HG03439 (cell line): ENCODE measurements at regions not wholly inside any gene's neighbourhood (a gene's known extent, or its start where the extent isn't known, plus 50 kb on each side); places are given as distances from the start of the nearest gene placed in this dataset.

Experiments
- ATAC-seq: cut with Tn5 transposase; IDR thresholded peaks from one replicate; pipeline ENCODE4 v1.9.1; 2021; ENCODE audit warnings: mild to moderate bottlenecking, moderate library complexity; ENCODE audit not compliant: unreplicated experiment

DNA sequence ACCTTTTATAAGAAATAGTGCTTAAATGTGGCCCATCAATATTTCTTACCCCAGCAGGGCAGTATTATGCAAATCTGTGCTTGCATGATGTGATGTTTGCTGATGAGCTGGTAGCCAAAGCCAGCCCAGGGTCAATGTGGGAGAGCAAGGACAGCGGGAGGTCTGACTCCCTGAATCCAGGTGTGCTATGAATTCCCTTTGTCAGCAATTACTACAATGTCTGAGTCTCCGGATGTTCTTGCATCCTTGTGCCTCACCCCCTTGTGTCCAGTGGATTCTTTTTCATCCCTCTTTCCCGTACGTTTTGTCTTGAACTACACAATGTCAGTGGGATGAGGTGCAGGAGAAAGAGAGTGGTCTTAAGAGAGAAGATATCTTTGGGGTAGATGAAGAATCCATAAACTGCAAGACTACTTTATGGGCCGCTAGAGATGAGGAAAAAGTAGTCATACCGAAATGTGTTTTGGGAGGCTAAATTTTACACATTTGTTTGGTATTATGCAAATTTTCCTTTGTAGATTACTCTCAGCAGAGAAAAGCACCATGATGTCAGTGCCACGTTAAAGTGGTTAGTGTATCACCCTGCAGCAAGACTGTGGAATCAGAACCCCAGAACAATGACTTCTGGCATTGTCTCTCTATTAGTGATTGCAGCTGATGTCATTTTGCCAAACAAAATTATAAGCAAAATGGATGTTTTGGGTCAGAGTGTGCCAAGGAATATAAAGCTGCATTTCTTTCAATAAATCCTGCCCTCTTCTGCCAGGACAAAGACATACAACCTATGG, 53.5 kb upstream of the TSHZ3 start:
- no peak for ATAC-seq

DNA sequence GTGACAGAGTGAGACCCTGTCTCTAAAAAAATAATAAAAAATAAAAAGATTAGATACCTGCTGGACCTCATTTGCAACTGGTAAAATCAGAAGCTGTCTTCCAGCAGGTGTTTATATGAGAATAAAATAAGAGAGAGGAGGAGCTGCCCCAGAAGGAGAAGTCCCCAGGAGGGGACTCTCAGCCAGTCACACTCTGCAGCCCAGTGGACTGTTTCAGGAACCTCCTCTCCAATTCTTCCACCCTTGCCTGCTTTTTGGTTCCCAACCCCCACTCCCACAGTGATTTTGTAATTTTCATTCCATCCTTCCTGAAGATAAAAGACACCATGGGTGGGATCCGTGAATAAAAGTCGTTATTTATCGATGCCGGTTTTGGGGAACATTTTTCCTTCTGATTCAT, 56.9 kb upstream of the TSHZ3 start:
- ATAC-seq = no peak

DNA sequence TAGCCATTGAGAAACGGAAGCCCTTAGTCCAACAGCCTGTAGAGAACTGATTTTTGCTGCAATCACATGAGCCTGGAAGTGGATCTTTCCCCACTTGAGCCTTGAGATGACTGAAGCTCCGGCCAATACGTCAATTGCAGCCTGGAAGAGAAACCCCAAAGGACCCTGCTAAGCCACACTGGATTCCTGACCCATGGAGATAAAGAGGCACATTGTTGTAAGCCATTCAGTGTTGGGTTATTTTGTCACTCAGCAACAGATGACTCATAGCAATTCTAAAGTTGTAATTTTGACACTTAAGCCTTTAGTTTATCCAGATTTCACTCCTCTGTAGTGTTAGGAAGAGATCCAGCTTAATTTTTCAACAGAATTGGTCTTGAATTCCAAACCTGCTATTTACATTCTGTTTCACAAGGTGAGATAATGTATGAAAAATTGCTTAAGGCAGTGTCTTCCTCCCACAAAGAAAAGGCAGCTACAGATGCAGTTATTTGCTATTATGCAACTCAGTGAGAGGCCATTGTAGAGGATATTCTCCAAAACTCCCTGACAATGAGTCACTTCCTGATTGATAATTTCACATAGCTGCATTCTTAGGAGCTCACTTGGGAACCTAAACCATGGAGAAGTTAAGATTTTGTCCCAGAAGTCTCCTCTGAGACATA, 59.4 kb upstream of the TSHZ3 start:
- ATAC-seq = no peak

DNA sequence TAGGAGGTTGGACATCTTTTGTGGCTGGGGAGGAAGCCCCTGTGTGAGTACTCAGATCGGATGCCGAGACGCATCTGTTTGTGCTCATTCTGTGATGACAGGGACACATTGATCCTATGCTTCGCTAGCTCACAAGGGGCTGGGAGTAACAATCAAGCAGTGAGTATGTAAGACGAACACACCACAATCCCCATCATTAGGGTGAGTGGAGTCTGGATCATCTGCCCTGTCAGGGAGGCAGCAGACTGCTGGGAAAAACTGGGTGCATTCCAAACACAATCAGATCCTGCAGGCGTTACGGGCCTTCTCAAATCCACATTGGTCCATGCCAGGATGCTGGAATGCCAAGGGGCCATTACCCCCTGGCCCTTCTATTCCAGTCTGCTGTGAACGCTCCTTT, 64.1 kb upstream of the TSHZ3 start:
- ATAC-seq = no peak

DNA sequence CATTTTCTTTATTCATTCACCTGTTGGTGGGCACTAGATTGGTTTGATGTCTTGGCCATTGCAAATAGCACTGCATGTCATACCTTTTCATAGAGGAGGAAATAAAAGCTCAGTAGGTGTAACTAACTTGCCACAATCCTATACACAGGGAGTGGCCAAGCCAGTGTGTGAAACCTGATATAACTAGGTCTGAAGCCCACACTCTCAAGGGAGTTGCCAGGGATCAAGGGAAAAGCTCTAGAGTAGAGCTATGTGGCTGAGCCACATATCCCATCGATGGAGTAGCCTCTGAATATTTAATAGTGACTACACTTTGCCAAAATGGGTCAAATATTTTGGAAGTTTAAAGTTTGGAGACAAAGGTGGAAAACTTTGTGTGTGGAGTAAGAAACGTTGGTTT, 66.1 kb upstream of the TSHZ3 start:
- no peak for ATAC-seq

DNA sequence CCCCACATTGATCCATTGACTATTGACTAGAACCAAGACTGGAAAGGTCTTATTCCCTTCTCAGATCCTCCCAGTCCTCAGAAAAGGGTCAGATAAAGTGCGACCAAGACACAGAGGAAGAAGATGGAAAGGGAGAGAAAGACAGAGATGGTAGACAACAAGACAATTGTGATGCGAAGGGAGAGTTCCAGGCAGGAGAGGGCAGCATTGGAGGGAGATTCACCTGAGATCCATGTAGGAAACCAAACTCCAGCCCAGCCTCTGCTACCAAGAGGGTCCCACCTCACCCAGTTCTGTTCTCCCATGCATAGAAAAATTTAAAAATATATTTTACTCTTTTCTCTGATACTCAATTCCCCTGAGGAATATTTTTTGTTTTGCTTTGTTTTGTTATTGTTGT, 67.3 kb upstream of the TSHZ3 start:
- no peak for ATAC-seq

DNA sequence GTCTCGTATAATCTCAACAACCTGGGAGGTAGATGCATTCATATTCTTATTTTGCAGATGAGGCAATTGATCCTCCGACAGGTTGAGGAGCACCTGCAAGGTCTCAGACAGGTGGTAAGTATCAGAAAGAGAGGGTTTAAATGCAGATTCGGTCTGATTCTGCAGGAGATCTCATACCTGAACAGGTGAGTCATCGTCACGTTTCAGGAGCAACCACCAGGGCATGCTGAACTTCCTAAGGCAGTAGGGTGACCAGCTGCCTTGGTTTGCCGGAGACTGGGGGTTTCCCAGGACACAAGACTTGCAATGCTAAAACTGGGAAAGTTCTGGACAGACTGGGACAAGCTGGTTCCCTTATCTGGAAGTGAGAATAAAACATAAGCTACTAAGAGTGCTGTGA, 68.8 kb upstream of the TSHZ3 start:
- ATAC-seq = no peak

DNA sequence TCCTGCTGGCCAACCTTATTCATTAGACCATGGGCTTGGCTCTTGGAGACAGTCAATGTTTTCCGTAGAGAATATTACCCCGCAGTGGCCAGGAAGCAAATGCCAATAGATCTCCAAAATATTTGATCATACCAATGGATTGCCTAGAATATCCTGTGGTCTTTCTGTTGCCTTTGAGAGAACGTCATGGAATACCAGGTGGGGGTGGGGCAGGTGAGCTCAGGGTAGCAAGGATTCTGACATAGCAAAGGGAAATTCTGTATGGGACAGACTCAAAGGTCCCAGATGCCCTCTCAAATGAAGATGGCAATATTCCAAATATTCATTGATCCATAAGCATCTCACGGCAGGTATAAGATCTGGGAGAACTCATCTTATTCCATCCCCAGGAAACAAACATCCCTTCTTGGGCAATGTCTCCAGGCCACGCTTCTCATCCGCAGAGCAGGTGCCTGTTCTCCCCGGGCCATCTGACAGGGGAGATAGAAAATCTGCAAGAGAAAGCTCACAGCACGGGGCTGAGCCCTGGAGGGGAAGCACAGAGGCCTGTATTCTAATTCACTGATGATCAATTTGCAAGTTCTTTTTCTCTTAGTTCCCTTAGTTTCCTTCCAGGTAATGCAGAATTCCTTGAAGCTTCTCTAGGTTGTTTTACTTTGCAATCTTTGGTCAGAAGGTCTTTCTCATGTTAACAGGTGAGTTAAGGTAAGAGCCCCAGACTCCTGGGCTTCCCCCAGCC, 69.6 kb upstream of the TSHZ3 start:
- ATAC-seq = no peak

DNA sequence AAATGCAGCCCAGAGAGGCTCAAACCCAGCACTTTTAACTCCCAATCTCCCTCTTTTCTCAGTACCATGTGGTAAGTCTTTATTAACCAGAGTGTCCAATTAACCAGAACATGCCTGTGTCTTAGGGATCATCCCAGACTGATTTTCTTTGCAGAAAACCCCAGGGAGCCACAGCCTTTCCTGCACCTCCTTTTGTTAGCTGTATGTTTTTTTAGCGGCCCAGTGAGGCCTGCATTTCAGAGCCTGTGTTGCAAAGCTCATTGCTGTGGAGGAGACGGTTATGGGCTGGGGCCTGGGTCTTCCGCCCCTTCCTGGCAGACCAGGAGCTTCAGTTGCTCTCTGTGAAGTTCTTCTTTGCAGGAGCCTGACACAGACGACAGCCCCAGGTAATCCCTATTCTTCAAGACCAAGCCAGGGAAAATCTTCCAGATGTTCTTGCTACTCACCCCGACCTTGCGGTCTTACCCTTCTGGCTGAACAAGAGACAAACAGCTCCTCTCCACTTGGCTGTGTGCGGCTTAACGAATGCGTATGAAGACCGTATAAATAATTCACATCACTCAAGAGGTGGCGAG, 70.7 kb upstream of the TSHZ3 start:
- ATAC-seq = no peak

DNA sequence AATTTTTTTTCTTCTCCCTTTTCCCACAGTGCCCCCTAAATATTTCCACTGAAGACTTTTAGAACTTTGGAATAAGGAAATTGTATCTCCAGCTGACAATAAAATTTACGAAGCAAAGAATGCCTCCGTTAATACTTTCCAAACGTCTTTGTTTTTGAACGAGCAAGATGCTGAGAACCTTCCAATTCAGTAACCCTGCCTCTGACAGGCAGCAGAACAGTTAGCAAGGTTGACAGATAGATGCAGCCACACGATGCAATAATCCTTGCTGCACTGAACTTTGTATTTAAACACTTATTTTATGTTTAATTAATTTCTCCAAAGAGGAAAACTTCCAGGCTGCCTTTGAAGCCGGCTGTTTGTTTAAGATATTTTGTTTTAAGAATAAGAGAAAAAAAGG, 71.8 kb upstream of the TSHZ3 start:
- no peak for ATAC-seq

DNA sequence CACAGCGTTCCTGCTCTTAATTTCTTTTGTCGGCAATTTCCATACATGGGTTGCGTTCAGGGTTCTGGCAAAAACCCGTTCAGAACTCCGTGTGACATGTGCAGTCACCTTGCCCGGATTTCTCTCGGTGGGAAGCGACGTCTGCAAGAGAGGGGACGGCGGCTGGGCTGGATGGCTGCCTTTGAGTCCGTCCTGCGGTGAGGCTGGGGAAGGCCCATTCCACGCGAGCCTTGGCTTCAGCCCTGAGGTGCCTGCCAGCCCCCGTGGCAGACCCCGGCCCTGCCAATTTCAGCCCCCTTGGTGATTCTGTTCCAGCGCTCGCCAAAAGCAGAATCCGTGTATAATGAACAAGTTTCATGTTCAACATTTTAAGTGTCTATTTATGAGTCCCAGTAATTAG, 72.6 kb upstream of the TSHZ3 start:
- ATAC-seq = no peak

DNA sequence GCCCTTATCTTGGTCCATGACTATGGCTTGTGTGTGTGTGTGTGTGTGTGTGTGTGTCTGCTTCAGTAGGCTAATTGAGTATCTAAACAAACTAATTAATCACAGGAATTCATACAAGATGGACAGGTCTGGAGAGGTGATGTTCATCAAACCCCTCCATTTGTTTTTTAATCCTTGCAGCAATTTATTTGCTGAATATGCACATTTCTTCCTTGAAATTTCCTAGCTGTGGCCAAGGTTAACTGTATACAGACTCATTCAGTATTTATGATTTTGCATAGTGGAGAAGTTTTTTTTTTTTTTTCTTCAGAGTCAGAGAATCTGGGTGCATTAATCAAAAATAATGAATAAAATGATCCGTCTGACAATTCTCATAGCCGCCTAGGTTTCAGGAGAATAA, 74.7 kb upstream of the TSHZ3 start:
- no peak for ATAC-seq

DNA sequence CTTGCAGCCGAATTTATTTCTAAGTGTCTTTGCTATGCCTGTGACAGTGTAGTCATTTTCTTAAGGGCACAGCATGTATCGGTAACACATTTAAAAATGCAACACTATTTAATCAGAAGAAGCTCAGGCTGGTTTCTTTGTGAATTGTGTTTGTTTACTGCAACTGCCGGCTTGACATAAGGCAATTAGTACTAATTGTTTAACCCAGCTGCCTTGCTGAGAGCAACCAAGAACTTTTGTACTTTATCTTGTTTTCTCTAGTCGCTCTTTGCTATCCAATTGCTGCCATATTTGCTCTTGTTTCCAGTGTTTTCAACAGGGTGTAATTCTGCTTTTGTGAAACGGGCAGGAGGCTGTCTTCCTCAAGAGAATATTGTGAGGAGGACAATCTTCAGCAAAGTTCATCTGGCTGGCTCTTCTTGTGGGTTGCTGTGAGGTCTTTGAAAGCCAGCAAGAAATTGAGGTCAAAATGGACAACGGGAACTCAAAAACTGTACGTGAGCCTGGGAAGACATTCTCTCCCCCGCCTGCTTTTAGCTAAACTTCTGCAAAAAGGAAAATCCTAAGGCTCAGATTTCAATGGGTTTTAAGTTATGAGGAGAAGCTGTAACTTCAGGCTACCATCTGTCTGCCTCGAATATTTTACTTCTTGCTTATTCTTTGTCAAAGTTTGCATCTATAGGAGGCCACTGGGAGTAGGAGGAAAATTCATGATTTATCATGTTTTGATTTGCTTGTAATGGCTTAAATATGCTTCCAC, 75.8 kb upstream of the TSHZ3 start:
- no peak for ATAC-seq

DNA sequence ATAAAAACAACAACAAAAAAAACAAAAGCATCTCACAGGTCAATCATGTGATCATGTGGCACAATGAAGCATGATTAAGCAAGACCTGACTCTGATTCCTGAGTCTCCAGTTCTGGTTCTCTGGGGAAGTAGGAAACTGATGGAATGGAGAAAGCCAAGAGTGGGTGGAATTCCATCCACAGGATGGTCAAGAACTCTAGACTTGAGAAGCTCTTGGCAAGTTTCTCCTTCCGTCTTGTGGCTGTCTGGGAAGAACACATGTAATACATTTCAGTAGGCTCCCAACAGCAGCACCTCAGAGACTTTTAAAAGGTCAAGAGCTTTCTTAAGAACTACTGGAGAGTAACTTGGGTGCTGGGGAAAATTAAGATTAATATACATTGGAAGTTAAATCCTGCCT, 78.6 kb upstream of the TSHZ3 start:
- ATAC-seq = no peak

DNA sequence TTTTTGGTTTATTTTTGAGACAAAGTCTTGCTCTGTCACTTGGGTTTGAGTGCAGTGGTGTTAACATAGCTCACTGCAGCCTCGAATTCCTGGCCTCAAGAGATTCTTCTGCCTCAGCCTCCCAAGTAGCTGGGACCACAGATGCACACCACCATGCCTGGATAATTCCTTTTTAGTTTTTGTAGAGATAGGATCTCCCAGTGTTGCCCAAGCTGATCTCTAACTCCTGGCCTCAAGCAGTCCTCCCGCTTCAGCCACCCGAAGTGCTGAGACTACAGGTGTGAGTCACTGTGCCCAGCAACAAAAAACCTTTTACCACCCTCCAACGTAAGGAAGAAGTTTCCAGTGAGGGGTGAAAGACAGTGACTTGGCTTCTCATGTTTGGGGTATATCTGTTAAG, 81.1 kb upstream of the TSHZ3 start:
- ATAC-seq = no peak

DNA sequence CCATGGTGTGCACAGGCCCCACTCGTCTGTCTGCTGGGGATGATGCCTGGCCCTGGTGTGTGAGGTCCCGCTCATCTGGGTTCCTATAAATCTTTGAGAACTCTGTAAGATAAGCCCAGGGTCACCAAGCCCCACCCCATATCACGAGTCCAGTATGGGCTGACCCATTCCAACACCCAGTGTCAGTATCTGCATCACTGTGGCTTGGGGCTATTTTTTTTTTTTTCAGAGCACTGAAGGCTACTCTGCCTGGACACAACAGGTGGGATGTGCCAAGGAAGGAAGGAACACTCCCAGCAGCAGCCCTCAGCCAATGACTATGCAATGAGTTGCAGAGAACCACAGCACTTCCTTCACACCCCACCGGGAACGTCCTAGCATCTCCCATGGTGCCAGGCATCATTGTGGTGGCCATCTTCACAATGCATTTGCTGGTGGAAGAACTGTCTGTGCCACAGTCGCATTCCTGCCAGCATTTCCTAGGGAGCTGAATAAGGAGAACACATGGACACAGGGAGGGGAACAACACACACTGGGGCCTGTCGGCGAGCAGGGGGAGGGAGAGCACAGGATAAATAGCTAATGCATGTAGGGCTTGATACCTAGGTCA, 83.1 kb upstream of the TSHZ3 start:
- ATAC-seq = no peak

DNA sequence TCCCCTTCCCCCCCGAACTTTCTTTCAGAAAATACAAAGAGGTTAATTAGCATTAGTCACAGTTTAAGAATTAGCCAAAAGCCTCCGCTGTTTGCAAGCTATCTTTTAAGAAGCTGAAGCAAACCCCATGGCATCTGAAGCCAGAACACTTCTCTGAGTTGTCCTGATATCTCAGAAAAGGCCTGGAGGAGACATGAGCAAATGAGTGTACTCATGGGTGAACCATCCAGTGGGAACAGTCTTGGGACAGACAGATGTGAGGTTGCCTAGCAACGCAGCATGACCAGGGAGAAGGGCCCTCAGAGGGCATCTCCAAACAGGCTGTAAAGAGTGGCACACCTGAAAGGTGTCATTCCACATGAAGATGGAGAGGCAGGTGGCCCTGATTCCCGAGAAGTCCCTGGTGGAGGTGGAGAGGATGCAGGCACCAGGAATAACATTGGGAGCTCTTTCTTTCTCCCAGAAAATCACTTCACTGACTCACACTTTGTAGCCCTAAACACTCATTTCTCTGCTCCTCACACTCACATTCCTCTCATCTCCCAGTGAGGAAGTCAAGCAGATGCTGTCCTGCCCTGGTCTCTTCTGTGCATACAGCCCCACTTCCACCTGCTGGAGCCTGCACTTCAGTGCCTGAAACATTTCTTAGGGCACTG, 87.0 kb upstream of the TSHZ3 start:
- no peak for ATAC-seq

DNA sequence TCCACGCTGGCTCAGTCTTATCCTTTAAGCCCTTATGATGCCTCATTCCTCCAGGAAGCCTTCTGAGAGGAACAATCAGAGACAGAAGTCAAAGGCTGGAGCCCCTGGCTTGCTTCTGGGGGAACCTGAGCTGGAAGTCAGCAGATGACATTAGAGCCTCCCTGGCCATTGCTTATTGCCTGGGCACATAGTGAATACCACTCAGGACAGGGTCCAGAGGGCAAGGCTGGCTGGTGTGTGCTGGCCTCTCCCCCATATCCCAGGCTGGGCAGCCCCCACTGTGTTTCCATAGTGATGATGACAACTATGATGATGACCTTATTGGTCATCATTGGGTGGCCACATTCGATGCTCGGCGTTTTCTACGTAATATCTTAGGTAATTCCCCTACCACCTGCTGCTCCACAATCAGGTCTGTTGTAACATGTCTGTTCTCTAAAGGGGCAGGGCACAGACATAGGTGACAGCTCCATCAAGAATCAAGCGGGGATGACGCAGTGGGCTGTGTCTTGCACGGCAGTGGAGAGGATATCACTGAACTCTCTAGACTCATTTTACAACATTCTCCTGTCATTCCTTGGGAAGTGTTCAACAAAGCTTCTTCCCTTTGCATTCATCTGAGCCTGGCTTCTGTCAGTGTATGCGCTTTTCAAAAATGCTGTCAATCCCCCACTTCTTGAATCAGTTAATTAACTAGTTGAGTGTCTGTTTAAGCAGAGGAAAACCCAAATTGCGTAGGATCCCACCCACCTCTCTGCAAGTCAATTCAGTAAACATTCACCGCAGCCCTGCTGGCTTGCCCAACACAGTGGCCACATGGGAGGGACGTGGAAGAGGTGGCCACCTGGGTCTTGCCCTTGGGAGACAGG, 89.4 kb upstream of the TSHZ3 start:
- ATAC-seq = no peak

DNA sequence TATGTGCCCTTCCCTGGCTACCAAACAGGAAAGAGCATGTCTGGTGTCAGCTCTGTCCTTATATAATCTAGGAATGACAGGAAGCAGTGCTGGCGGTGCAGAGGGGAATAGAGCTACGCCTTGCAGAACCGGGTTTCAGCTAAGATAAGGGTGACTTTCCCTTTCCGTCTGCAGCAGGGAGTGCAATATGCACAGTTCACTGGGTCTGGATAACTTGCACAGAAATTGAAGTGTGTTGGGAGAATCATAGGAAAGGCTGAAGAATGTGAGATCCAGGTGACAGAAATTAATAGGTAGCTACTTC, 90.0 kb upstream of the TSHZ3 start:
- no peak for ATAC-seq
